Neuronal stem cell (in vitro differentiated cells): ENCODE measurements at regions not wholly inside any gene's neighbourhood (a gene's known extent, or its start where the extent isn't known, plus 50 kb on each side); places are given as distances from the start of the nearest gene placed in this dataset.

Source experiments
- DNase-seq: peaks from one replicate; pipeline ENCODE4 v3.0.0-alpha.2; 2013; ENCODE audit warnings: low spot score
- H2AFZ ChIP-seq: one replicate; pipeline ENCODE4 v1.6.1; 2013; ENCODE audit warnings: mild to moderate bottlenecking, low read length, inconsistent platforms
- H2AK5ac ChIP-seq: 2 replicates; pipeline ENCODE4 v1.6.1; 2013; ENCODE audit warnings: low read depth, mild to moderate bottlenecking, inconsistent platforms, low read length, moderate library complexity, mixed read lengths
- H2BK120ac ChIP-seq: 2 replicates; pipeline ENCODE4 v1.6.1; 2013; ENCODE audit warnings: low read depth, mild to moderate bottlenecking, inconsistent platforms, low read length, moderate library complexity, mixed read lengths
- H2BK12ac ChIP-seq: one replicate; pipeline ENCODE4 v1.6.1; 2013; ENCODE audit warnings: low read length, inconsistent platforms
- H2BK15ac ChIP-seq: 2 replicates; pipeline ENCODE4 v1.6.1; 2013; ENCODE audit warnings: mild to moderate bottlenecking, low read length, inconsistent platforms, mixed read lengths
- H2BK5ac ChIP-seq: one replicate; pipeline ENCODE4 v1.6.1; 2013; ENCODE audit warnings: inconsistent platforms, mild to moderate bottlenecking, low read length, moderate library complexity
- H3K14ac ChIP-seq: one replicate; pipeline ENCODE4 v1.6.1; 2013; ENCODE audit warnings: low read length, inconsistent platforms
- H3K18ac ChIP-seq: 2 replicates; pipeline ENCODE4 v1.6.1; 2013; ENCODE audit warnings: low read length, inconsistent platforms
- H3K23ac ChIP-seq: 2 replicates; pipeline ENCODE4 v1.6.1; 2013; ENCODE audit warnings: low read depth, mild to moderate bottlenecking, mixed read lengths, low read length, inconsistent platforms; ENCODE audit not compliant: poor library complexity
- H3K27ac ChIP-seq: replicated peaks from 3 replicates; pipeline ENCODE4 v1.5.1; 2013; ENCODE audit warnings: low read length, inconsistent platforms
- H3K27me3 ChIP-seq, 3 experiments: 2 replicates each; pipeline ENCODE4 v1.6.1; 2013; ENCODE audit warnings: low read length in 3 of 3, mild to moderate bottlenecking in 2 of 3, inconsistent platforms in 1 of 3, low read depth in 1 of 3, mixed read lengths in 1 of 3, moderate library complexity in 1 of 3; ENCODE audit not compliant: control insufficient read depth in 3 of 3, insufficient read depth in 3 of 3
- H3K36me3 ChIP-seq, 2 donors: replicated peaks in 1 of 2; 2 replicates each; pipeline ENCODE4 v1.6.1; 2013; ENCODE audit warnings: low read length in 2 of 2; ENCODE audit not compliant: control insufficient read depth in 2 of 2, insufficient read depth in 2 of 2
- H3K4ac ChIP-seq: 2 replicates; pipeline ENCODE4 v1.6.1; 2013; ENCODE audit warnings: inconsistent platforms, mild to moderate bottlenecking, low read length, moderate library complexity
- H3K4me1 ChIP-seq, 2 donors: 1 replicate in 1 of 2; 2 replicates in 1 of 2; pipeline ENCODE4 v1.6.1; 2013; ENCODE audit warnings: low read length in 2 of 2, low read depth in 1 of 2; ENCODE audit not compliant: control insufficient read depth in 2 of 2, insufficient read depth in 1 of 2
- H3K4me2 ChIP-seq: one replicate; pipeline ENCODE4 v1.6.1; 2013; ENCODE audit warnings: mild to moderate bottlenecking, low read length, inconsistent platforms; ENCODE audit not compliant: insufficient read depth, poor library complexity, severe bottlenecking
- H3K4me3 ChIP-seq, 2 donors: 2 replicates each; pipeline ENCODE4 v1.5.1; 2013; ENCODE audit warnings: low read length in 2 of 2, mild to moderate bottlenecking in 2 of 2, inconsistent platforms in 1 of 2, moderate library complexity in 1 of 2
- H3K79me1 ChIP-seq: one replicate; pipeline ENCODE4 v1.6.1; 2013; ENCODE audit warnings: low read depth, mild to moderate bottlenecking, inconsistent platforms, low read length, moderate library complexity
- H3K9ac ChIP-seq: one replicate; pipeline ENCODE4 v1.6.1; 2013; ENCODE audit warnings: mild to moderate bottlenecking, low read depth, low read length, inconsistent platforms; ENCODE audit not compliant: poor library complexity
- H3K9me3 ChIP-seq, 2 donors: replicated peaks in 1 of 2; 2 replicates each; pipeline versions ENCODE3 to v1.6.1; 2013; ENCODE audit warnings: low read length in 2 of 2, mild to moderate bottlenecking in 2 of 2, inconsistent platforms in 1 of 2, low read depth in 1 of 2, mixed read lengths in 1 of 2, moderate library complexity in 1 of 2; ENCODE audit not compliant: control insufficient read depth in 2 of 2, insufficient read depth in 1 of 2
- H4K8ac ChIP-seq: one replicate; pipeline ENCODE4 v1.6.1; 2013; ENCODE audit warnings: low read depth, mild to moderate bottlenecking, inconsistent platforms, low read length, moderate library complexity
- H4K91ac ChIP-seq: one replicate; pipeline ENCODE4 v1.6.1; 2013; ENCODE audit warnings: low read length, low read depth, mild to moderate bottlenecking, inconsistent platforms; ENCODE audit not compliant: poor library complexity
- WGBS, 2 donors: extraction: QIAGEN DNeasy Blood & Tissue Kit; methylation state at CpG; one replicate each; pipeline ENCODE4 v1.1.7; 2013; ENCODE audit warnings: missing lambda C conversion rate in 2 of 2, mixed read lengths in 1 of 2; ENCODE audit not compliant: insufficient read length in 2 of 2, insufficient replicate concordance in 1 of 2; ENCODE audit errors: extremely low coverage in 2 of 2; 5-methylcytosine and 5-hydroxymethylcytosine counted together

DNA sequence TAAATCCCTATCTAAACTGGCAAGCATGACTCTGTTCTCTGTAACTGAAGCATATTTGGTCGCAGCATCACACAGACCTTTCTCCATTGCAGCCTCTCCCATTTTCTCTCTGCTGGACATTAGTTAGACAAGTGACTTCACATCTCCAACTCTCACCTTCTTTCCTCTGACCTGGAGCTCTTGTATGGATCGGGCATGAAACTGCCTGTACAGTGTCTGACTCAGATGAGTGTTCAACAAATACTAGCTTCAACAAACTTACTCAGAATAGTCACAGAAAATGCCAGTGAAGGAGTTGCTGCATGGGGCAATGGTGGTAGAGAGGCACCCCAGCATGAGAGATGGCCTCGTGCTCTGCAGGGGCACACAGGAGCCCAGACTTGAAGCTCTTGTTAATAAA is 104.7 kb upstream of the COPS8 start:
- peaks cover 0 to 3% of the 10 kb centered on the region in 2 donors for H3K4me1 ChIP-seq
- H3K9me3 ChIP-seq, result peaks cover 0 to 17% of the 10 kb centered on the region in 2 donors
- H2AFZ ChIP-seq, result no peak overlapping the region
- H3K23ac ChIP-seq, result no peak overlapping the region
- no peak for DNase-seq
- H4K8ac ChIP-seq, result no peak overlapping the region
- no CpG with 5 or more reads among the region's 3 CpGs for WGBS, 2 donors
- no peak overlapping the region for H3K14ac ChIP-seq
- no peak overlapping the region for H3K4me3 ChIP-seq
- no peaks in the 10 kb centered on the region for H3K79me1 ChIP-seq
- H3K27ac ChIP-seq, result no peak overlapping the region
- no peak overlapping the region for H2BK5ac ChIP-seq
- no peaks in the 10 kb centered on the region for H3K27me3 ChIP-seq
- H2BK120ac ChIP-seq, result no peak overlapping the region
- no peak overlapping the region for H3K9ac ChIP-seq
- no peaks in the 10 kb centered on the region for H3K36me3 ChIP-seq
- H3K18ac ChIP-seq, result no peak overlapping the region
- no peak overlapping the region for H3K4me2 ChIP-seq
- H4K91ac ChIP-seq, result no peak overlapping the region
- no peak overlapping the region for H2BK12ac ChIP-seq
- H3K4ac ChIP-seq, result no peak overlapping the region
- H2AK5ac ChIP-seq, result no peak overlapping the region
- no peak overlapping the region for H2BK15ac ChIP-seq

DNA sequence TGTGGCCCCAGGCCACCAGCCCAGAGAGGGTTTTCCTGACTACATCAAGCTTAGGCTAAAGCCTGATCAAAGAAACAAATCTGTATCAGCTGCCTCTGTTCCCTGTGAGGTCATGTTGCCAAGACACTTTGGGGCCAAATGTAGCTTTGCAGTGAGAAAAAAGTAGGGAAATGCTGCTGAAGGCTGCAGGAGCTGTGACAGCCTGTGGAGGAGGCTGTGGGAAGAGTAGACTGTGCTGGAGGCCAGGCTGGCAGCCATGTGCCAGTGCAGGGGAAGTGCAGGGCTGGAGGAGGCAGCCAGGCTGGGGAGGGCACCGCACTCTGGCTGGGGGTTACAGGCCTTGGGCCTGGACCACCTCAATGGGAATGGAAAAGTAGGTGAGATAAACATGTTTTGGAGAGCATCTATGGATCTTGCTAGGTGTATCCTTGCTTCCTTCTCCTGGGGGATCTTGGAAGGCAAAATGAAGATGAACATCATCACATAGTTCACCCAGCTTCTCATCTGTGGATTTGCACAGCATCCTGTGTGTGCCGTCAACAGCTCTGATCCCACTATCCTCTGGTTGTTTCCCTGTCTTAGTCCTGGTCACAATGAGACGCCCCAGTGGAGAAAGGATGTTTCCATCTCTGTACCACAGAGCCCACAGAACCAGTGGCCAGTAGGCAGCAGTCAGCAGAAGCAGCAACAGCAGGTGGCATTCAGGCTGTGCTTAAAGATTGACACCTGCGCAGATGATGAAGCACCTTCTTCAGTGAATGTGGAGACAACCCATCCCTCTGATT is 103.8 kb upstream of the COPS8 start:
- no peak for DNase-seq
- Histone ChIP-seq H3K4me1 (no peaks in the 10 kb centered on the region), H2BK12ac (peak overlapping the region; percentile 91), H4K91ac (no peak overlapping the region), H2AK5ac (no peak overlapping the region), H2AFZ (no peak overlapping the region), H4K8ac (no peak overlapping the region), H3K14ac (peak overlapping the region; percentile 40), H2BK15ac (no peak overlapping the region), H3K9ac (peak overlapping the region; percentile 65), H3K27ac (no peak overlapping the region), H3K18ac (peak overlapping the region; percentile 22), H2BK5ac (no peak overlapping the region), H3K36me3 (no peaks in the 10 kb centered on the region), H3K79me1 (no peaks in the 10 kb centered on the region), H3K27me3 (no peaks in the 10 kb centered on the region), H3K23ac (no peak overlapping the region), H3K4ac (no peak overlapping the region), H3K4me3 (no peak overlapping the region), H3K9me3 (peaks cover 0 to 17% of the 10 kb centered on the region in 2 donors), H2BK120ac (no peak overlapping the region), H3K4me2 (no peak overlapping the region)
- no CpG with 5 or more reads among the region's 4 CpGs for WGBS, 2 donors

GRCh38 chr2:236982693-236983455 is 102.8 kb upstream of the COPS8 start:
- Histone ChIP-seq H2AFZ (no peak overlapping the region), H3K9ac (no peak overlapping the region), H3K27ac (no peak overlapping the region), H3K27me3 (no peaks in the 10 kb centered on the region), H4K8ac (no peak overlapping the region), H3K4me2 (no peak overlapping the region), H3K36me3 (no peaks in the 10 kb centered on the region), H3K14ac (no peak overlapping the region), H3K4me3 (no peak overlapping the region), H3K18ac (no peak overlapping the region), H2BK120ac (no peak overlapping the region), H3K23ac (no peak overlapping the region), H3K4ac (no peak overlapping the region), H3K79me1 (no peaks in the 10 kb centered on the region), H4K91ac (no peak overlapping the region), H2BK15ac (no peak overlapping the region), H2AK5ac (no peak overlapping the region), H3K4me1 (no peaks in the 10 kb centered on the region), H2BK12ac (no peak overlapping the region), H3K9me3 (peaks cover 0 to 17% of the 10 kb centered on the region in 2 donors), H2BK5ac (no peak overlapping the region)
- no CpG with 5 or more reads among the region's 3 CpGs for WGBS, 2 donors
- DNase-seq, result no peak

DNA sequence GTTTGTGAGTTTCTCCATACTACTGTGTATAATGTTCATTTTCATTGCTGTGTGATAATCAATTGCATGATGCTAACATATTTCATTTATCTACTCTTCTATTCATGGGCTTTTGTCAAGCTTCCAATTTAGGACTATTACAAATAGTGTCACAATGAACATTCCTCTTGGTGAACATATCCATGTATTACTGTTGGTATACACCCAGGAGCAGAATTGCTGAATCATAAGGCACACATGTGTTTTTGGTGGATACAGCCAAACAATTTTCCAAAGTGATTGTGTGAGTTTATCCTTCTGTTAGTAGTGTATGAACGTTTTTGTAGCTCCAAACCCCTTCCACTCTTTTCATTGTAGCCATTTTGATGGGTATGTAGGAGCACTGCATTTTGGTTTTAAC is 101.6 kb upstream of the COPS8 start:
- no peaks in the 10 kb centered on the region for H3K27me3 ChIP-seq
- H4K91ac ChIP-seq, result no peak overlapping the region
- no peak overlapping the region for H2BK12ac ChIP-seq
- no peak overlapping the region for H3K9ac ChIP-seq
- H2BK120ac ChIP-seq, result no peak overlapping the region
- H3K79me1 ChIP-seq, result no peaks in the 10 kb centered on the region
- H3K4me3 ChIP-seq, result no peak overlapping the region
- H2AFZ ChIP-seq, result no peak overlapping the region
- no peak overlapping the region for H3K18ac ChIP-seq
- no peak overlapping the region for H4K8ac ChIP-seq
- no CpG with 5 or more reads among the region's 1 CpG for WGBS, 2 donors
- peaks cover 3 to 7% of the 10 kb centered on the region in 2 donors for H3K4me1 ChIP-seq
- H2BK5ac ChIP-seq, result no peak overlapping the region
- no peak overlapping the region for H2AK5ac ChIP-seq
- H3K4me2 ChIP-seq, result no peak overlapping the region
- DNase-seq, result no peak
- H3K36me3 ChIP-seq, result no peaks in the 10 kb centered on the region
- H3K9me3 ChIP-seq, result peaks cover 0 to 17% of the 10 kb centered on the region in 2 donors
- no peak overlapping the region for H2BK15ac ChIP-seq
- H3K27ac ChIP-seq, result no peak overlapping the region
- H3K23ac ChIP-seq, result no peak overlapping the region
- no peak overlapping the region for H3K14ac ChIP-seq
- no peak overlapping the region for H3K4ac ChIP-seq
